Heart left ventricle (tissue), 13 donors: ENCODE measurements at regions not wholly inside any gene's neighbourhood (a gene's known extent, or its start where the extent isn't known, plus 50 kb on each side); places are given as distances from the start of the nearest gene placed in this dataset.

ENCODE experiments used
- CTCF ChIP-seq, 12 donors: fragments of 200-600 bp; sonication (generic) in 4 of 12; IDR thresholded peaks; one replicate each; pipeline versions ENCODE4 v1.5.0 to v1.8.0; 2018 to 2022; ENCODE audit warnings: antibody characterized with exemption in 12 of 12, mild to moderate bottlenecking in 5 of 12
- POLR2A ChIP-seq, 2 donors: fragments of 450-650 bp; IDR thresholded peaks; one replicate each; pipeline ENCODE4 v1.6.1; 2017; ENCODE audit warnings: antibody characterized with exemption in 2 of 2, mild to moderate bottlenecking in 2 of 2, moderate library complexity in 2 of 2
- donor health status: ischemic (EF 13 %, LVEDD 7.1; RV severe dilation, severe dysfunction).
- donor health status: DM: no; HTN: yes; CAD: no.
- donor health status: DM: no; HTN: no; CAD: no.
- donor health status: ischemic (EF 25% LVEDD 6.9; RV normal size, moderate dysfunction).
- donor health status: ischemic (EF 25% LVEDD 5.7; RV mildly dilated, moderate dysfunction).
- donor health status: ischemic (EF 35%, LVEDD 5.7; RV mildly dilated, moderate dysfunction).
- donor health status: nonischemic (EF 11% LVEDD 7.7; RV severe dilation, severe dysfunction).
- donor health status: DM: yes; HTN: yes; CAD: no.
- donor health status: PGD.
- donor health status: ischemic (EF 29% LVEDD 5.4; RV normal size, mild dysfunction).
- donor health status: nonischemic (EF 23%, LVEDD 6.1; RV moderate dilation, normal function).

GRCh38 chr1:191729742-191730141, 428.5 kb upstream of the RGS18 start:
- TF ChIP-seq CTCF (IDR thresholded peaks at IDR 0.05) (no peak), POLR2A (IDR thresholded peaks at IDR 0.05) (no peak)
